Adipocyte (in vitro differentiated cells): ENCODE measurements at regions not wholly inside any gene's neighbourhood (a gene's known extent, or its start where the extent isn't known, plus 50 kb on each side); places are given as distances from the start of the nearest gene placed in this dataset.

ENCODE experiments used
- DNase-seq: peaks from one replicate; pipeline ENCODE4 v3.0.0-alpha.2; 2015; ENCODE audit warnings: low read depth
- H3K27me3 ChIP-seq: replicated peaks from 2 replicates; pipeline ENCODE4 v1.7.0; 2013; ENCODE audit warnings: mild to moderate bottlenecking, low read length, moderate library complexity; ENCODE audit not compliant: control insufficient read depth, insufficient read depth
- H3K36me3 ChIP-seq: 2 replicates; pipeline ENCODE4 v1.7.0; 2013; ENCODE audit warnings: low read length, mild to moderate bottlenecking, moderate library complexity; ENCODE audit not compliant: control insufficient read depth, insufficient read depth, severe bottlenecking
- H3K4me1 ChIP-seq: 2 replicates; pipeline ENCODE4 v1.7.0; 2013; ENCODE audit warnings: mild to moderate bottlenecking, low read length, moderate library complexity; ENCODE audit not compliant: control insufficient read depth, insufficient read depth
- H3K4me3 ChIP-seq: 2 replicates; pipeline ENCODE4 v1.7.0; 2013; ENCODE audit warnings: mild to moderate bottlenecking, low read length, moderate library complexity
- H3K9ac ChIP-seq: 2 replicates; pipeline ENCODE4 v1.7.0; 2013; ENCODE audit warnings: mild to moderate bottlenecking, low read length, moderate library complexity
- H3K9me3 ChIP-seq: 2 replicates; pipeline ENCODE4 v1.7.0; 2013; ENCODE audit warnings: mild to moderate bottlenecking, low read length, moderate library complexity; ENCODE audit not compliant: control insufficient read depth

GRCh38 chr9:11709567-11709966, 983.6 kb upstream of the TYRP1 start:
- H3K9ac ChIP-seq, result no peak overlapping the region
- no peaks in the 10 kb centered on the region for H3K27me3 ChIP-seq
- no peak for DNase-seq
- H3K4me3 ChIP-seq, result no peak overlapping the region
- no peaks in the 10 kb centered on the region for H3K4me1 ChIP-seq
- H3K36me3 ChIP-seq, result no peaks in the 10 kb centered on the region
- H3K9me3 ChIP-seq, result peaks cover 7% of the 10 kb centered on the region

- Histone ChIP-seq H3K4me3 (no peak overlapping the region), H3K36me3 (no peaks in the 10 kb centered on the region), H3K27me3 (no peaks in the 10 kb centered on the region), H3K4me1 (no peaks in the 10 kb centered on the region), H3K9ac (no peak overlapping the region), H3K9me3 (peaks cover 7% of the 10 kb centered on the region)
- DNase-seq, result no peak
Measured at GRCh38 chr9:11713077-11713476, 980.1 kb upstream of the TYRP1 start.

- Histone ChIP-seq H3K4me1 (no peaks in the 10 kb centered on the region), H3K27me3 (no peaks in the 10 kb centered on the region), H3K9me3 (no peaks in the 10 kb centered on the region), H3K36me3 (no peaks in the 10 kb centered on the region), H3K4me3 (no peak overlapping the region), H3K9ac (no peak overlapping the region)
- DNase-seq, result no peak
Measured at GRCh38 chr9:11722957-11723356, 970.2 kb upstream of the TYRP1 start.

- no peaks in the 10 kb centered on the region for H3K36me3 ChIP-seq
- H3K4me1 ChIP-seq, result no peaks in the 10 kb centered on the region
- no peak overlapping the region for H3K9ac ChIP-seq
- no peaks in the 10 kb centered on the region for H3K9me3 ChIP-seq
- H3K4me3 ChIP-seq, result no peak overlapping the region
- DNase-seq, result no peak
- no peaks in the 10 kb centered on the region for H3K27me3 ChIP-seq
Measured at GRCh38 chr9:11726659-11727058, 966.5 kb upstream of the TYRP1 start.

GRCh38 chr9:11735391-11735790, 957.8 kb upstream of the TYRP1 start:
- no peak overlapping the region for H3K4me3 ChIP-seq
- no peaks in the 10 kb centered on the region for H3K27me3 ChIP-seq
- DNase-seq, result no peak
- H3K4me1 ChIP-seq, result no peaks in the 10 kb centered on the region
- H3K36me3 ChIP-seq, result no peaks in the 10 kb centered on the region
- H3K9me3 ChIP-seq, result peaks cover 30% of the 10 kb centered on the region
- no peak overlapping the region for H3K9ac ChIP-seq

- Histone ChIP-seq H3K4me3 (no peak overlapping the region), H3K9me3 (no peaks in the 10 kb centered on the region), H3K4me1 (no peaks in the 10 kb centered on the region), H3K27me3 (no peaks in the 10 kb centered on the region), H3K9ac (no peak overlapping the region), H3K36me3 (no peaks in the 10 kb centered on the region)
- no peak for DNase-seq
Measured at GRCh38 chr9:11742471-11742870, 950.7 kb upstream of the TYRP1 start.

- no peak overlapping the region for H3K4me3 ChIP-seq
- H3K27me3 ChIP-seq, result no peaks in the 10 kb centered on the region
- H3K9ac ChIP-seq, result no peak overlapping the region
- no peak for DNase-seq
- no peaks in the 10 kb centered on the region for H3K36me3 ChIP-seq
- no peaks in the 10 kb centered on the region for H3K4me1 ChIP-seq
- H3K9me3 ChIP-seq, result no peaks in the 10 kb centered on the region
Measured at GRCh38 chr9:11743356-11743755, 949.8 kb upstream of the TYRP1 start.

- H3K36me3 ChIP-seq, result no peaks in the 10 kb centered on the region
- H3K4me3 ChIP-seq, result no peak overlapping the region
- H3K9me3 ChIP-seq, result no peaks in the 10 kb centered on the region
- H3K27me3 ChIP-seq, result no peaks in the 10 kb centered on the region
- no peak for DNase-seq
- H3K9ac ChIP-seq, result no peak overlapping the region
- H3K4me1 ChIP-seq, result no peaks in the 10 kb centered on the region
Measured at GRCh38 chr9:11749396-11749795, 943.8 kb upstream of the TYRP1 start.

- Histone ChIP-seq H3K27me3 (no peaks in the 10 kb centered on the region), H3K4me3 (no peak overlapping the region), H3K9me3 (no peaks in the 10 kb centered on the region), H3K4me1 (no peaks in the 10 kb centered on the region), H3K36me3 (no peaks in the 10 kb centered on the region), H3K9ac (no peak overlapping the region)
- DNase-seq, result no peak
Measured at GRCh38 chr9:11755951-11756350, 937.2 kb upstream of the TYRP1 start.

GRCh38 chr9:11757408-11757807, 935.8 kb upstream of the TYRP1 start:
- Histone ChIP-seq H3K4me3 (no peak overlapping the region), H3K9ac (no peak overlapping the region)
- no peak for DNase-seq

GRCh38 chr9:11758016-11758415, 935.2 kb upstream of the TYRP1 start:
- no peaks in the 10 kb centered on the region for H3K27me3 ChIP-seq
- H3K9me3 ChIP-seq, result no peaks in the 10 kb centered on the region
- DNase-seq, result no peak
- H3K4me3 ChIP-seq, result no peak overlapping the region
- no peaks in the 10 kb centered on the region for H3K36me3 ChIP-seq
- H3K9ac ChIP-seq, result no peak overlapping the region
- no peaks in the 10 kb centered on the region for H3K4me1 ChIP-seq

More at GRCh38 chr9:11757408-11757807, 935.8 kb upstream of the TYRP1 start:
- Histone ChIP-seq H3K27me3 (no peaks in the 10 kb centered on the region), H3K4me1 (no peaks in the 10 kb centered on the region), H3K36me3 (no peaks in the 10 kb centered on the region), H3K9me3 (no peaks in the 10 kb centered on the region)

GRCh38 chr9:11779971-11780370, 913.2 kb upstream of the TYRP1 start:
- Histone ChIP-seq H3K9me3 (no peaks in the 10 kb centered on the region), H3K27me3 (no peaks in the 10 kb centered on the region), H3K9ac (no peak overlapping the region), H3K4me3 (no peak overlapping the region), H3K4me1 (no peaks in the 10 kb centered on the region), H3K36me3 (no peaks in the 10 kb centered on the region)
- no peak for DNase-seq
